Nephron (organoid): ENCODE measurements at regions not wholly inside any gene's neighbourhood (a gene's known extent, or its start where the extent isn't known, plus 50 kb on each side); places are given as distances from the start of the nearest gene placed in this dataset.

Source experiments
- H3K27ac Mint-ChIP-seq, 3 experiments: 2 replicates each; pipeline ENCODE4 v1.8.0; 2020; ENCODE audit warnings: mixed read lengths in 3 of 3, mild to moderate bottlenecking in 2 of 3, moderate library complexity in 1 of 3
- H3K27me3 Mint-ChIP-seq: 2 replicates; pipeline ENCODE4 v1.8.0; 2021; ENCODE audit warnings: low read depth, mild to moderate bottlenecking, moderate library complexity, mixed read lengths
- H3K36me3 Mint-ChIP-seq: 2 replicates; pipeline ENCODE4 v1.8.0; 2020; ENCODE audit warnings: low read depth, mixed read lengths
- H3K4me1 Mint-ChIP-seq: 2 replicates; pipeline ENCODE4 v1.8.0; 2020; ENCODE audit warnings: mixed read lengths
- H3K4me3 Mint-ChIP-seq, 3 experiments: 2 replicates each; pipeline ENCODE4 v1.8.0; 2020; ENCODE audit warnings: mild to moderate bottlenecking in 3 of 3, mixed read lengths in 3 of 3, moderate library complexity in 2 of 3
- H3K9me3 Mint-ChIP-seq: 2 replicates; pipeline ENCODE4 v1.8.0; 2020; ENCODE audit warnings: mixed read lengths
- CTCF ChIP-seq, 3 experiments: fragments of 200-600 bp; sonication (generic); IDR thresholded peaks; one replicate each; pipeline ENCODE4 v1.5.0; 2021; ENCODE audit warnings: antibody characterized with exemption in 3 of 3; ENCODE audit not compliant: unreplicated experiment in 3 of 3

GRCh38 chr2:102083393-102083703 lies 59.2 kb upstream of the IL1R1 start:
- Mint-ChIP-seq H3K9me3 (peaks cover 5% of the 10 kb centered on the region), H3K27ac (no peak overlapping the region), H3K4me3 (no peak overlapping the region), H3K4me1 (peaks cover 17% of the 10 kb centered on the region), H3K27me3 (no peaks in the 10 kb centered on the region), H3K36me3 (no peaks in the 10 kb centered on the region)
- TF ChIP-seq CTCF (IDR thresholded peaks at IDR 0.05; ENCODE audit: unreplicated experiment in 3 of 3): no peak

DNA sequence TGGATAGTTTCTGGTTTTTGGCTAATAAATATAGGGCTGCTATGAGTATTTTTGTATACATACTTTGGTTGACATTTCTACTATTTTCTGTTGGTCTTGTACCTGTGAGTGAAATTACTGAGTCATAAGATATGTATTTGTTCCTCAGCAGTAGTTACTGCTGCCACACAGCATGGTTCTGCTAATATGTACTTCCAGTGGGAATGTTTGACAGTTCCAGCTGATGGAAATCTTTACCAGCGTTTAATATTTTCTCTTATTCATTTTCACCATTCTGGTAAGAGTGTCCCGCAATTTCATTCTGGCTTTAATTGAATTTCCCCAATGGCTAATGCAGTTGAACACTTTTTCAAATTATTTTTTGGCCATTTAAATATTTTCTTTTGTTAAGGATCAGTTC lies 57.9 kb upstream of the IL1R1 start:
- H3K4me1 Mint-ChIP-seq: peaks cover 17% of the 10 kb centered on the region
- no peaks in the 10 kb centered on the region for H3K27me3 Mint-ChIP-seq
- no peak overlapping the region for H3K27ac Mint-ChIP-seq
- H3K9me3 Mint-ChIP-seq: peaks cover 10% of the 10 kb centered on the region
- no peak for TF ChIP-seq CTCF (IDR thresholded peaks at IDR 0.05; ENCODE audit: unreplicated experiment in 3 of 3)
- no peak overlapping the region for H3K4me3 Mint-ChIP-seq
- peaks cover 7% of the 10 kb centered on the region for H3K36me3 Mint-ChIP-seq

DNA sequence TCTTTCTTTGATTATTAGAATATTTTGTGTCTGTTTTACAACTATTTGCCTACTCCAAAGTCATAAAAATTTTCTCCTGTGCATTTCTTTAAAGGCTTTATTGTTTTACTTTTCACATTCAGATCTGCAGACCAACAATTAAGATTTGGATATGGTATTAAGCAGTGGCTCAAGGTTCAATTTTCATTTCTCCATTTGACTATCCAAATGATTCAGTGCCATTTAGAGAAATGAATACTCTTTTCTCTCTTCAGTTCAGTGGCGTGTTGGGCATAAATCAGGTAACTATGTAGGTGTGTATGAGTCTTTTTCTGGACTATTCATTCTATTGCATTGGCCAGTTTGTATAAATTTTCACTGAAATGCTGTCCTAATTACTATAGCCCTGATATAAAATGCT lies 57.3 kb upstream of the IL1R1 start:
- Mint-ChIP-seq H3K4me3 (no peak overlapping the region), H3K36me3 (peaks cover 8% of the 10 kb centered on the region), H3K4me1 (peaks cover 17% of the 10 kb centered on the region), H3K9me3 (peaks cover 11% of the 10 kb centered on the region), H3K27me3 (no peaks in the 10 kb centered on the region), H3K27ac (no peak overlapping the region)
- no peak for TF ChIP-seq CTCF (IDR thresholded peaks at IDR 0.05; ENCODE audit: unreplicated experiment in 3 of 3)

GRCh38 chr2:102086150-102086872 lies 56.2 kb upstream of the IL1R1 start:
- H3K9me3 Mint-ChIP-seq: peaks cover 18% of the 10 kb centered on the region
- H3K4me3 Mint-ChIP-seq: no peak overlapping the region
- peaks cover 15% of the 10 kb centered on the region for H3K36me3 Mint-ChIP-seq
- H3K27ac Mint-ChIP-seq: peak overlapping the region in 2 of 3 experiments; percentile 62 to 71
- no peaks in the 10 kb centered on the region for H3K27me3 Mint-ChIP-seq
- no peak for TF ChIP-seq CTCF (IDR thresholded peaks at IDR 0.05; ENCODE audit: unreplicated experiment in 3 of 3)
- peaks cover 17% of the 10 kb centered on the region for H3K4me1 Mint-ChIP-seq

DNA sequence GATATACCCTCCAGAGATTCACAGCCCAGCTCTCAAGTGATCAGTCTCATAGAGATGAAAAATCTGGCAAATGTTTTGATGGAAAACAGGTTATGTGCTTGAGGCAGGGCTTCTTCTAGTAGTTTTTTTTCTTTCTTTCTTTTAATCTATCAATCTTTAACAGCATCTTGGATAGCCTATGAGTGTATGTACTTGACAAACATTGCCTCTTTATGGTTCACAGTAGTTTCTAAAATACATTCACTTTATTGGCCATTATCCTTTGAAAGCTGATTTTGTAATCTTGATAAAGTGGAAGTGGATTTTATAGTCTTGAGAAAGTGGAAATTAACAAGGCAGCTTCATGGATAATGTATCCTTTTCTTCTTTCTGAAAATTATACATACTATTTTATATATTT lies 51.4 kb upstream of the IL1R1 start:
- H3K27ac Mint-ChIP-seq: no peak overlapping the region
- peaks cover 15% of the 10 kb centered on the region for H3K36me3 Mint-ChIP-seq
- no peaks in the 10 kb centered on the region for H3K27me3 Mint-ChIP-seq
- peaks cover 18% of the 10 kb centered on the region for H3K4me1 Mint-ChIP-seq
- no peak for TF ChIP-seq CTCF (IDR thresholded peaks at IDR 0.05; ENCODE audit: unreplicated experiment in 3 of 3)
- H3K4me3 Mint-ChIP-seq: no peak overlapping the region
- peaks cover 21% of the 10 kb centered on the region for H3K9me3 Mint-ChIP-seq

GRCh38 chr2:102091908-102092307 lies 50.6 kb upstream of the IL1R1 start:
- Mint-ChIP-seq H3K4me1 (peaks cover 17% of the 10 kb centered on the region), H3K27ac (peak overlapping the region in 2 of 3 experiments; percentile 61 to 72)
- no peak for TF ChIP-seq CTCF (IDR thresholded peaks at IDR 0.05; ENCODE audit: unreplicated experiment in 3 of 3)

More at GRCh38 chr2:102091908-102092307, 50.6 kb upstream of the IL1R1 start:
- H3K36me3 Mint-ChIP-seq: peaks cover 15% of the 10 kb centered on the region
- no peak overlapping the region for H3K4me3 Mint-ChIP-seq
- H3K9me3 Mint-ChIP-seq: peaks cover 21% of the 10 kb centered on the region
- no peaks in the 10 kb centered on the region for H3K27me3 Mint-ChIP-seq
